ENCODE measurements at regions not wholly inside any gene's neighbourhood (a gene's known extent, or its start where the extent isn't known, plus 50 kb on each side); places are given as distances from the start of the nearest gene placed in this dataset.

DNA sequence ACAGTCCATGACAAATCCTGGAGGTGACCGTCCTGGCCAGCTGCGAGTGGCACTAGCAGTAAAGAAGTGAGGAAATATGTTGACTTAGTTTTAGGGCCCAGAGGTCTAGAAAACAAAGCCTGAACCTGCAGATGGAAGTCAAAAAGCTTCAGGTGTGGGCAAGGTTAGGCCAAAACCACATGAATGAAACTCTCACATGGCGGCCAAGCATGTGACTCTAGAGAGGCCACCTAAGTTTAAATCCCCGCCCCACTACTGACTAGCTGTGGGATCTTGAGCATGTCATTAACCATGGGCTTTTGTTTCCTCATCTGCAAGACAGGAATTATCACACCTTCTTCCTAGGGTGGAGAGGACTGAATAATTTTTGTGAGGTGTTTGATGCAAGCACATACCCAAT, 148.2 kb upstream of the DAB1 start:
- TF ChIP-seq, protein P1, sequence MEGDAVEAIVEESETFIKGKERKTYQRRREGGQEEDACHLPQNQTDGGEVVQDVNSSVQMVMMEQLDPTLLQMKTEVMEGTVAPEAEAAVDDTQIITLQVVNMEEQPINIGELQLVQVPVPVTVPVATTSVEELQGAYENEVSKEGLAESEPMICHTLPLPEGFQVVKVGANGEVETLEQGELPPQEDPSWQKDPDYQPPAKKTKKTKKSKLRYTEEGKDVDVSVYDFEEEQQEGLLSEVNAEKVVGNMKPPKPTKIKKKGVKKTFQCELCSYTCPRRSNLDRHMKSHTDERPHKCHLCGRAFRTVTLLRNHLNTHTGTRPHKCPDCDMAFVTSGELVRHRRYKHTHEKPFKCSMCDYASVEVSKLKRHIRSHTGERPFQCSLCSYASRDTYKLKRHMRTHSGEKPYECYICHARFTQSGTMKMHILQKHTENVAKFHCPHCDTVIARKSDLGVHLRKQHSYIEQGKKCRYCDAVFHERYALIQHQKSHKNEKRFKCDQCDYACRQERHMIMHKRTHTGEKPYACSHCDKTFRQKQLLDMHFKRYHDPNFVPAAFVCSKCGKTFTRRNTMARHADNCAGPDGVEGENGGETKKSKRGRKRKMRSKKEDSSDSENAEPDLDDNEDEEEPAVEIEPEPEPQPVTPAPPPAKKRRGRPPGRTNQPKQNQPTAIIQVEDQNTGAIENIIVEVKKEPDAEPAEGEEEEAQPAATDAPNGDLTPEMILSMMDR (IDR thresholded peaks at IDR 0.05): no peak
- no peak for TF ChIP-seq EZH2 (IDR thresholded peaks at IDR 0.05; ENCODE audit: borderline replicate concordance, insufficient read depth, low read depth, low read length, poor library complexity, severe bottlenecking)
